DOHH2 (cell line): ENCODE measurements at regions not wholly inside any gene's neighbourhood (a gene's known extent, or its start where the extent isn't known, plus 50 kb on each side); places are given as distances from the start of the nearest gene placed in this dataset.

Source experiments
- H3F3A ChIP-seq: fragments of 200-600 bp; sonication (generic), shearing (Covaris generic); 2 replicates; pipeline ENCODE4 v1.6.0; 2016; ENCODE audit warnings: antibody characterized with exemption, mild to moderate bottlenecking; ENCODE audit not compliant: control insufficient read depth, insufficient read depth
- H3K27ac ChIP-seq: fragments of 200-600 bp; sonication (generic); 2 replicates; pipeline ENCODE4 v1.5.1; 2014; ENCODE audit warnings: low read depth, mild to moderate bottlenecking, low read length, moderate library complexity
- H3K27me3 ChIP-seq: fragments of 200-600 bp; sonication (generic); 2 replicates; pipeline ENCODE4 v1.6.1; 2014; ENCODE audit warnings: mild to moderate bottlenecking, low read length, mixed read lengths; ENCODE audit not compliant: control insufficient read depth
- H3K36me3 ChIP-seq: fragments of 200-600 bp; sonication (generic); 2 replicates; pipeline ENCODE4 v1.6.1; 2014; ENCODE audit warnings: mild to moderate bottlenecking, low read length, moderate library complexity, mixed read lengths; ENCODE audit not compliant: control insufficient read depth
- H3K4me1 ChIP-seq: fragments of 200-600 bp; sonication (generic); 2 replicates; pipeline ENCODE4 v1.6.1; 2014; ENCODE audit warnings: mild to moderate bottlenecking, low read length, mixed read lengths; ENCODE audit not compliant: control insufficient read depth
- H3K4me2 ChIP-seq: fragments of 200-600 bp; sonication (generic); 2 replicates; pipeline ENCODE4 v1.6.0; 2014; ENCODE audit warnings: mild to moderate bottlenecking, low read length, moderate library complexity
- H3K4me3 ChIP-seq: fragments of 200-600 bp; sonication (generic); 2 replicates; pipeline ENCODE4 v1.5.1; 2014; ENCODE audit warnings: mild to moderate bottlenecking, low read length, mixed read lengths
- H3K79me2 ChIP-seq: fragments of 200-600 bp; sonication (generic); 2 replicates; pipeline ENCODE4 v1.6.1; 2014; ENCODE audit warnings: mild to moderate bottlenecking, low read length, mixed read lengths; ENCODE audit not compliant: control insufficient read depth
- H3K9me2 ChIP-seq: fragments of 200-600 bp; sonication (generic); replicated peaks from 2 replicates; pipeline ENCODE4 v1.6.1; 2014; ENCODE audit warnings: mild to moderate bottlenecking, low read length, mixed read lengths; ENCODE audit not compliant: control insufficient read depth
- H3K9me3 ChIP-seq: fragments of 200-600 bp; sonication (generic); 2 replicates; pipeline ENCODE4 v1.6.1; 2014; ENCODE audit warnings: antibody characterized with exemption, low read length, mixed read lengths; ENCODE audit not compliant: control insufficient read depth, insufficient read depth
- H4K20me1 ChIP-seq: fragments of 200-600 bp; sonication (generic); 2 replicates; pipeline ENCODE4 v1.6.0; 2014; ENCODE audit warnings: low read depth, mild to moderate bottlenecking, antibody characterized with exemption, low read length, moderate library complexity; ENCODE audit not compliant: control insufficient read depth, insufficient read depth
- CTCF ChIP-seq: fragments of 200-600 bp; sonication (generic); IDR thresholded peaks from one replicate; pipeline ENCODE4 v1.5.1; 2014; ENCODE audit warnings: antibody characterized with exemption, mild to moderate bottlenecking, low read depth, low read length; ENCODE audit not compliant: poor library complexity, severe bottlenecking
- EZH2phosphoT487 ChIP-seq: fragments of 200-600 bp; sonication (generic); IDR thresholded peaks from 2 replicates; pipeline ENCODE4 v1.6.1; 2017; ENCODE audit warnings: borderline replicate concordance, mild to moderate bottlenecking, antibody characterized with exemption, low read length, moderate library complexity, mixed read lengths

- Histone ChIP-seq H3K9me3 (no peaks in the 10 kb centered on the region), H3K27ac (no peak overlapping the region), H4K20me1 (no peaks in the 10 kb centered on the region)
Observed at GRCh38 chr3:16658004-16658924, 53.0 kb upstream of the DAZL start.

GRCh38 chr3:16658925-16659793 lies 53.9 kb upstream of the DAZL start:
- no peaks in the 10 kb centered on the region for H3K4me1 ChIP-seq
- no peak overlapping the region for H3K27ac ChIP-seq
- no peak overlapping the region for H3K4me3 ChIP-seq
- H4K20me1 ChIP-seq, result no peaks in the 10 kb centered on the region
- no peaks in the 10 kb centered on the region for H3F3A ChIP-seq
- no peak overlapping the region for H3K4me2 ChIP-seq
- no peaks in the 10 kb centered on the region for H3K79me2 ChIP-seq
- H3K9me3 ChIP-seq, result no peaks in the 10 kb centered on the region
- no peaks in the 10 kb centered on the region for H3K9me2 ChIP-seq
- no peaks in the 10 kb centered on the region; the same call in 1 of the 2 replicates for H3K27me3 ChIP-seq
- H3K36me3 ChIP-seq, result no peaks in the 10 kb centered on the region
- TF ChIP-seq CTCF, result no peak
- TF ChIP-seq EZH2phosphoT487, result no peak

More at GRCh38 chr3:16658004-16658924, 53.0 kb upstream of the DAZL start:
- Histone ChIP-seq H3K4me2 (no peak overlapping the region), H3K4me1 (no peaks in the 10 kb centered on the region), H3K9me2 (no peaks in the 10 kb centered on the region), H3K36me3 (no peaks in the 10 kb centered on the region), H3K79me2 (no peaks in the 10 kb centered on the region), H3K4me3 (no peak overlapping the region), H3F3A (no peaks in the 10 kb centered on the region), H3K27me3 (no peaks in the 10 kb centered on the region)
- no peak for TF ChIP-seq EZH2phosphoT487
- no peak for TF ChIP-seq CTCF

GRCh38 chr3:16663854-16664712 lies 58.9 kb upstream of the DAZL start:
- Histone ChIP-seq H3K27ac (no peak overlapping the region), H3K9me3 (no peaks in the 10 kb centered on the region)

More at GRCh38 chr3:16663854-16664712, 58.9 kb upstream of the DAZL start:
- TF ChIP-seq CTCF (no peak), EZH2phosphoT487 (no peak)
- Histone ChIP-seq H3K9me2 (no peaks in the 10 kb centered on the region), H3K4me3 (no peak overlapping the region), H3F3A (no peaks in the 10 kb centered on the region), H3K79me2 (no peaks in the 10 kb centered on the region), H3K36me3 (no peaks in the 10 kb centered on the region), H3K27me3 (peaks cover 5% of the 10 kb centered on the region; the same call in 1 of the 2 replicates), H4K20me1 (no peaks in the 10 kb centered on the region), H3K4me2 (no peak overlapping the region), H3K4me1 (no peaks in the 10 kb centered on the region)
